Upper lobe of left lung (tissue), 6 donors: ENCODE measurements at regions not wholly inside any gene's neighbourhood (a gene's known extent, or its start where the extent isn't known, plus 50 kb on each side); places are given as distances from the start of the nearest gene placed in this dataset.
A peak's percentile ranks its signal among the peaks of the same experiment; 100 is the strongest.

ENCODE experiments used
- ATAC-seq, 2 donors: fragments of 200-7000 bp; cut with Tn5 transposase; one replicate each; pipeline ENCODE4 v1.9.1; 2022; ENCODE audit warnings: mild to moderate bottlenecking in 2 of 2, moderate library complexity in 2 of 2; ENCODE audit not compliant: low FRiP score in 2 of 2
- DNase-seq, 2 donors: peaks; one replicate each; pipeline ENCODE4 v3.0.0-alpha.2; 2019 to 2020
- H3K27ac ChIP-seq, 4 donors: fragments of 200-600 bp; sonication (generic); one replicate each; pipeline ENCODE4 v1.5.1; 2016 to 2019
- H3K27me3 ChIP-seq, 4 donors: fragments of 200-600 bp; sonication (generic); one replicate each; pipeline ENCODE4 v1.5.1; 2017 to 2019
- H3K36me3 ChIP-seq, 4 donors: fragments of 200-600 bp; sonication (generic); one replicate each; pipeline ENCODE4 v1.5.1; 2016 to 2019
- H3K4me1 ChIP-seq, 4 donors: fragments of 200-600 bp; sonication (generic); one replicate each; pipeline ENCODE4 v1.5.1; 2018 to 2019
- H3K4me3 ChIP-seq, 4 donors: fragments of 200-600 bp; sonication (generic); one replicate each; pipeline ENCODE4 v1.5.1; 2017 to 2019; ENCODE audit warnings: mild to moderate bottlenecking in 2 of 4, moderate library complexity in 1 of 4
- H3K9me3 ChIP-seq, 4 donors: fragments of 200-600 bp; sonication (generic); one replicate each; pipeline ENCODE4 v1.5.1; 2018 to 2019
- EP300 ChIP-seq, 4 donors: sonication (generic); formaldehyde crosslinking; IDR thresholded peaks; one replicate each; pipeline ENCODE4 v1.5.1; 2017; ENCODE audit warnings: antibody characterized with exemption in 4 of 4, control low read depth in 2 of 4
- POLR2A ChIP-seq, 4 donors: fragments of 450-650 bp; IDR thresholded peaks; one replicate each; pipeline ENCODE4 v1.5.1; 2016 to 2017; ENCODE audit warnings: antibody characterized with exemption in 4 of 4, mild to moderate bottlenecking in 2 of 4
- POLR2AphosphoS5 ChIP-seq, 2 donors: sonication (generic); formaldehyde crosslinking; IDR thresholded peaks; one replicate each; pipeline ENCODE4 v1.5.1; 2017; ENCODE audit warnings: antibody characterized with exemption in 2 of 2
- WGBS, 2 donors: methylation state at CpG; one replicate each; pipeline ENCODE4 v1.1.5; 2017 to 2018; 5-methylcytosine and 5-hydroxymethylcytosine counted together
- TF ChIP-seq, protein P1 (sequence below), 6 experiments: fragments of 450-650 bp in 4 of 6; fragments of 200-600 bp in 2 of 6; sonication (generic) in 2 of 6; IDR thresholded peaks; one replicate each; pipeline ENCODE4 v1.5.1; 2016 to 2019; ENCODE audit warnings: antibody characterized with exemption in 6 of 6
- donor health status: DM: no; HTN: no; CAD: no; lungs with moderate emphysema.
- donor health status: DM: no; HTN: yes; CAD: no; lungs with severe emphysema.

- Histone ChIP-seq H3K9me3 (no peaks in the 10 kb centered on the region), H3K27ac (no peak overlapping the region), H3K4me1 (no peaks in the 10 kb centered on the region), H3K36me3 (no peaks in the 10 kb centered on the region), H3K27me3 (no peaks in the 10 kb centered on the region), H3K4me3 (no peak overlapping the region)
- TF ChIP-seq EP300 (IDR thresholded peaks at IDR 0.05) = no peak
- TF ChIP-seq, protein P1, sequence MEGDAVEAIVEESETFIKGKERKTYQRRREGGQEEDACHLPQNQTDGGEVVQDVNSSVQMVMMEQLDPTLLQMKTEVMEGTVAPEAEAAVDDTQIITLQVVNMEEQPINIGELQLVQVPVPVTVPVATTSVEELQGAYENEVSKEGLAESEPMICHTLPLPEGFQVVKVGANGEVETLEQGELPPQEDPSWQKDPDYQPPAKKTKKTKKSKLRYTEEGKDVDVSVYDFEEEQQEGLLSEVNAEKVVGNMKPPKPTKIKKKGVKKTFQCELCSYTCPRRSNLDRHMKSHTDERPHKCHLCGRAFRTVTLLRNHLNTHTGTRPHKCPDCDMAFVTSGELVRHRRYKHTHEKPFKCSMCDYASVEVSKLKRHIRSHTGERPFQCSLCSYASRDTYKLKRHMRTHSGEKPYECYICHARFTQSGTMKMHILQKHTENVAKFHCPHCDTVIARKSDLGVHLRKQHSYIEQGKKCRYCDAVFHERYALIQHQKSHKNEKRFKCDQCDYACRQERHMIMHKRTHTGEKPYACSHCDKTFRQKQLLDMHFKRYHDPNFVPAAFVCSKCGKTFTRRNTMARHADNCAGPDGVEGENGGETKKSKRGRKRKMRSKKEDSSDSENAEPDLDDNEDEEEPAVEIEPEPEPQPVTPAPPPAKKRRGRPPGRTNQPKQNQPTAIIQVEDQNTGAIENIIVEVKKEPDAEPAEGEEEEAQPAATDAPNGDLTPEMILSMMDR (IDR thresholded peaks at IDR 0.05) = no peak
- TF ChIP-seq POLR2A (IDR thresholded peaks at IDR 0.05) = no peak
- ATAC-seq (no peak), DNase-seq (no peak)
- WGBS, 2 donors = 9 to 23% methylated on average over 1 of the region's 1 CpG
Observed at GRCh38 chrX:21151051-21151450, 223.2 kb upstream of the CNKSR2 start.

GRCh38 chrX:21153033-21153432 is 221.2 kb upstream of the CNKSR2 start:
- H3K27me3 ChIP-seq = no peaks in the 10 kb centered on the region

GRCh38 chrX:21153503-21153902 is 220.7 kb upstream of the CNKSR2 start:
- ATAC-seq (peak in 1 of 2 donors; percentile 51), DNase-seq (no peak)
- Histone ChIP-seq H3K4me1 (no peaks in the 10 kb centered on the region), H3K27ac (no peak overlapping the region), H3K27me3 (no peaks in the 10 kb centered on the region), H3K36me3 (no peaks in the 10 kb centered on the region), H3K4me3 (no peak overlapping the region), H3K9me3 (no peaks in the 10 kb centered on the region)
- WGBS, 2 donors = 61 to 64% methylated on average over 2 of the region's 2 CpGs
- TF ChIP-seq EP300 (IDR thresholded peaks at IDR 0.05) (no peak), POLR2A (IDR thresholded peaks at IDR 0.05) (no peak), POLR2AphosphoS5 (IDR thresholded peaks at IDR 0.05) (no peak)
- TF ChIP-seq, protein P1 (IDR thresholded peaks at IDR 0.05) = no peak

More at GRCh38 chrX:21153033-21153432, 221.2 kb upstream of the CNKSR2 start:
- TF ChIP-seq POLR2A (IDR thresholded peaks at IDR 0.05) (no peak), POLR2AphosphoS5 (IDR thresholded peaks at IDR 0.05) (no peak), EP300 (IDR thresholded peaks at IDR 0.05) (no peak)
- TF ChIP-seq, protein P1 (IDR thresholded peaks at IDR 0.05) = no peak
- Histone ChIP-seq H3K36me3 (no peaks in the 10 kb centered on the region), H3K27ac (no peak overlapping the region), H3K9me3 (no peaks in the 10 kb centered on the region), H3K4me1 (no peaks in the 10 kb centered on the region), H3K4me3 (no peak overlapping the region)
- 81 to 88% methylated on average over 3 of the region's 3 CpGs for WGBS, 2 donors
- DNase-seq (no peak), ATAC-seq (no peak)

GRCh38 chrX:21155916-21156315 is 218.3 kb upstream of the CNKSR2 start:
- H3K4me3 ChIP-seq = no peak overlapping the region
- H3K27ac ChIP-seq = no peak overlapping the region
- H3K4me1 ChIP-seq = no peaks in the 10 kb centered on the region
- DNase-seq (no peak), ATAC-seq (no peak)
- H3K27me3 ChIP-seq = no peaks in the 10 kb centered on the region
- no peaks in the 10 kb centered on the region for H3K9me3 ChIP-seq
- H3K36me3 ChIP-seq = no peaks in the 10 kb centered on the region
- TF ChIP-seq, protein P1 (IDR thresholded peaks at IDR 0.05) = no peak
- TF ChIP-seq POLR2A (IDR thresholded peaks at IDR 0.05) (no peak), POLR2AphosphoS5 (IDR thresholded peaks at IDR 0.05) (no peak), EP300 (IDR thresholded peaks at IDR 0.05) (no peak)

- H3K4me3 ChIP-seq = no peak overlapping the region
- H3K36me3 ChIP-seq = no peaks in the 10 kb centered on the region
- no peaks in the 10 kb centered on the region for H3K27me3 ChIP-seq
- DNase-seq (no peak), ATAC-seq (no peak)
- no peaks in the 10 kb centered on the region for H3K4me1 ChIP-seq
- no peak overlapping the region for H3K27ac ChIP-seq
- TF ChIP-seq EP300 (IDR thresholded peaks at IDR 0.05) = no peak
- no peak for TF ChIP-seq POLR2AphosphoS5 (IDR thresholded peaks at IDR 0.05)
- TF ChIP-seq, protein P1 (IDR thresholded peaks at IDR 0.05) = no peak
- no peak for TF ChIP-seq POLR2A (IDR thresholded peaks at IDR 0.05)
- WGBS, 2 donors = 73% methylated on average over 1 of the region's 1 CpG
- H3K9me3 ChIP-seq = no peaks in the 10 kb centered on the region
Observed at GRCh38 chrX:21156632-21157031, 217.6 kb upstream of the CNKSR2 start.
